ENCODE measurements at regions not wholly inside any gene's neighbourhood (a gene's known extent, or its start where the extent isn't known, plus 50 kb on each side); places are given as distances from the start of the nearest gene placed in this dataset.

DNA sequence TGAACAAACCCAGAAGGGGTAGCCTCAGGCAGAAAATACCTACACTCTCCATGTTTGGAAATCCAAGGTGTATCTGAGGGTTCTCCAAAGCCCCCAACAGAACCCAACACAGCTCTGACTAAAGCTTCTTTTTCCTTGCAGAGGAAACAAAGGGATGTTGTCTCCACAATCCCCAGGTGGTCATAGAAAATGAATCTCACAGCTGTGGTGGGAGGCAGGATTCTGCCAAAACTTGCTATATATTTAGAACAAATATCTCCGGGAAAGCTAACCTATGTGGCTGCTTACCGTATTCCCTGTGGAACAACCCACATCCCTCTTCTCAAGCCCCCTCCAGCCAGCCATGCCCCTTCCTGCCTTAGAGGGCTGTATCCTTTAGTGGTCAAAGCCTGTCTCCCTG lies 406.1 kb downstream of the PRDM2 start:
- TF ChIP-seq, protein P1, sequence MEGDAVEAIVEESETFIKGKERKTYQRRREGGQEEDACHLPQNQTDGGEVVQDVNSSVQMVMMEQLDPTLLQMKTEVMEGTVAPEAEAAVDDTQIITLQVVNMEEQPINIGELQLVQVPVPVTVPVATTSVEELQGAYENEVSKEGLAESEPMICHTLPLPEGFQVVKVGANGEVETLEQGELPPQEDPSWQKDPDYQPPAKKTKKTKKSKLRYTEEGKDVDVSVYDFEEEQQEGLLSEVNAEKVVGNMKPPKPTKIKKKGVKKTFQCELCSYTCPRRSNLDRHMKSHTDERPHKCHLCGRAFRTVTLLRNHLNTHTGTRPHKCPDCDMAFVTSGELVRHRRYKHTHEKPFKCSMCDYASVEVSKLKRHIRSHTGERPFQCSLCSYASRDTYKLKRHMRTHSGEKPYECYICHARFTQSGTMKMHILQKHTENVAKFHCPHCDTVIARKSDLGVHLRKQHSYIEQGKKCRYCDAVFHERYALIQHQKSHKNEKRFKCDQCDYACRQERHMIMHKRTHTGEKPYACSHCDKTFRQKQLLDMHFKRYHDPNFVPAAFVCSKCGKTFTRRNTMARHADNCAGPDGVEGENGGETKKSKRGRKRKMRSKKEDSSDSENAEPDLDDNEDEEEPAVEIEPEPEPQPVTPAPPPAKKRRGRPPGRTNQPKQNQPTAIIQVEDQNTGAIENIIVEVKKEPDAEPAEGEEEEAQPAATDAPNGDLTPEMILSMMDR (IDR thresholded peaks at IDR 0.05) = no peak
- no peak for TF ChIP-seq POLR2A (IDR thresholded peaks at IDR 0.05)

All from lower leg skin (tissue), 3 donors.